PFSK-1 (cell line): ENCODE measurements at regions not wholly inside any gene's neighbourhood (a gene's known extent, or its start where the extent isn't known, plus 50 kb on each side); places are given as distances from the start of the nearest gene placed in this dataset.

Experiments used
- FOXP2 ChIP-seq: optimal IDR thresholded peaks from 2 replicates; pipeline ENCODE3; 2011; ENCODE audit warnings: borderline replicate concordance, control low read depth, inconsistent platforms; ENCODE audit not compliant: insufficient read depth; ENCODE audit errors: extremely low read length, extremely low read depth
- POLR2AphosphoS5 ChIP-seq: IDR thresholded peaks from 2 replicates; pipeline ENCODE4 v1.6.1; 2012; ENCODE audit warnings: low read depth, mild to moderate bottlenecking, control low read depth, low read length, moderate library complexity
- REST ChIP-seq, 2 experiments: IDR thresholded peaks; 2 replicates each; pipeline versions ENCODE4 v1.6.1 to v1.8.0; 2011 to 2012; ENCODE audit warnings: low read depth in 2 of 2, low read length in 2 of 2, control low read depth in 1 of 2, inconsistent platforms in 1 of 2, mild to moderate bottlenecking in 1 of 2, moderate library complexity in 1 of 2; ENCODE audit not compliant: insufficient read depth in 1 of 2
- SIN3A ChIP-seq: IDR thresholded peaks from 2 replicates; pipeline ENCODE4 v1.6.1; 2012; ENCODE audit warnings: mild to moderate bottlenecking, low read length, moderate library complexity, borderline replicate concordance; ENCODE audit not compliant: insufficient read depth
- TAF1 ChIP-seq: IDR thresholded peaks from 2 replicates; pipeline ENCODE4 v1.6.1; 2012; ENCODE audit warnings: low read length, control low read depth, borderline replicate concordance; ENCODE audit not compliant: insufficient read depth

GRCh38 chrX:39245024-39245423, 443.8 kb downstream of the MID1IP1 start:
- TF ChIP-seq TAF1 (no peak), REST (IDR thresholded peaks at IDR 0.05; ENCODE audit: insufficient read depth in 1 of 2, low read depth in 2 of 2, low read length in 2 of 2) (no peak), POLR2AphosphoS5 (no peak), SIN3A (no peak), FOXP2 (no peak)
